ENCODE measurements at regions not wholly inside any gene's neighbourhood (a gene's known extent, or its start where the extent isn't known, plus 50 kb on each side); places are given as distances from the start of the nearest gene placed in this dataset.

DNA sequence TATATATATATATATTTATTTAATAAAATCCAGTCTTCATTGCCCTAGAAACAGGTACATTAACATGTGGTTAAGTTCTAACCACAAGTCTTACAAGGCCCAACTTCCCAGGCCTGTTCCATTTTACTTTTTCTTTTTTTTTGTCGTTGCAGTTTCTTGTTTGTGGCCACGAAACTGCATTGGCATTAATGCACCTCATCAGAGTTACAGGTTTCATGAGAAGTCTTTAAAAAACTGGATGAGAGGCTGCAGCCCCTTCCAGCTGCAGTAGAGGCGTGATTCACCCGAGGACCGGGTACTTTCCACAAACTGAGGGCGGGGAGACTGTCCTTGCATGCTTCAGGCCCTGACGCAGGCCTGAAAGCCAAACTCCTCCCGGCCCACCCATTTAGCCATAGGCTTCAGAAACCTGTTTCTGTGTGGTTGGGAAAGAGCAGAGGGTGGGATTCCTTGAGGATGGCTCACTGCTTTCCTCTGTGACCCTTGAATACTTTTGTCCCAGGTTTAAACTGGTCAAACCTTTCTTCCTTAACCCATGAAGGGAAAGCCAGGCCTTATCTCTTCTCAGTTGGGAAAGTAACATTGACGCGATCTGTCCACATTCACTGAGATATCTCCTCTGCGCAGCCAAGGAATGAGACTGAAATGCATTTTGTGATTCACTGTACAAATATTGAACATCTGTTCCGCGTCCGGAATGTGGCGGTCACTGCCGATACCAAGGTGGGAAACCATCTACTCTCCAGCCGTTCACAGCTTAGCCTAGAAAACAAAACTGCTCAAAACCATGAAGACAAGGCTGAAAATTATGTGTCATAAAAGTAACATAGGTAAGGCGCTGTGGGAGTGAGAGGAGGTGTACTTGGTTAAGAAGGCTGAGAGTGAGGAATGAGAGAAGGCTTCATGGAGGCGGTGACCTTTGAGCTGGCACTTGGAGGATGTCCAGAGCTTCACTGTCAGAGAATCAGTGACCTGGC, 311.7 kb downstream of the GATA3 start:
- TF ChIP-seq, protein P1, sequence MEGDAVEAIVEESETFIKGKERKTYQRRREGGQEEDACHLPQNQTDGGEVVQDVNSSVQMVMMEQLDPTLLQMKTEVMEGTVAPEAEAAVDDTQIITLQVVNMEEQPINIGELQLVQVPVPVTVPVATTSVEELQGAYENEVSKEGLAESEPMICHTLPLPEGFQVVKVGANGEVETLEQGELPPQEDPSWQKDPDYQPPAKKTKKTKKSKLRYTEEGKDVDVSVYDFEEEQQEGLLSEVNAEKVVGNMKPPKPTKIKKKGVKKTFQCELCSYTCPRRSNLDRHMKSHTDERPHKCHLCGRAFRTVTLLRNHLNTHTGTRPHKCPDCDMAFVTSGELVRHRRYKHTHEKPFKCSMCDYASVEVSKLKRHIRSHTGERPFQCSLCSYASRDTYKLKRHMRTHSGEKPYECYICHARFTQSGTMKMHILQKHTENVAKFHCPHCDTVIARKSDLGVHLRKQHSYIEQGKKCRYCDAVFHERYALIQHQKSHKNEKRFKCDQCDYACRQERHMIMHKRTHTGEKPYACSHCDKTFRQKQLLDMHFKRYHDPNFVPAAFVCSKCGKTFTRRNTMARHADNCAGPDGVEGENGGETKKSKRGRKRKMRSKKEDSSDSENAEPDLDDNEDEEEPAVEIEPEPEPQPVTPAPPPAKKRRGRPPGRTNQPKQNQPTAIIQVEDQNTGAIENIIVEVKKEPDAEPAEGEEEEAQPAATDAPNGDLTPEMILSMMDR (IDR thresholded peaks at IDR 0.05): no peak
- no peak for TF ChIP-seq POLR2A (IDR thresholded peaks at IDR 0.05)

All from esophagus squamous epithelium (tissue), 4 donors.